Ascending aorta (tissue), 2 donors: ENCODE measurements at regions not wholly inside any gene's neighbourhood (a gene's known extent, or its start where the extent isn't known, plus 50 kb on each side); places are given as distances from the start of the nearest gene placed in this dataset.

Experiments
- DNase-seq, 2 donors: peaks; one replicate each; pipeline ENCODE4 v3.0.0-alpha.2; 2019; ENCODE audit warnings: low spot score in 2 of 2
- H3K27ac ChIP-seq, 2 donors: fragments of 200-600 bp; sonication (generic); one replicate each; pipeline ENCODE4 v1.5.1; 2016 to 2017; ENCODE audit warnings: mild to moderate bottlenecking in 1 of 2
- H3K27me3 ChIP-seq: fragments of 200-600 bp; sonication (generic); one replicate; pipeline ENCODE4 v1.5.1; 2017
- H3K36me3 ChIP-seq, 2 donors: fragments of 200-600 bp; sonication (generic); one replicate each; pipeline ENCODE4 v1.5.1; 2016
- H3K4me1 ChIP-seq, 2 donors: fragments of 200-600 bp; sonication (generic); one replicate each; pipeline ENCODE4 v1.5.1; 2016 to 2017; ENCODE audit warnings: mild to moderate bottlenecking in 1 of 2
- H3K4me3 ChIP-seq, 2 donors: fragments of 200-600 bp; sonication (generic); one replicate each; pipeline ENCODE4 v1.5.1; 2016 to 2017; ENCODE audit warnings: mild to moderate bottlenecking in 1 of 2
- H3K9me3 ChIP-seq, 2 donors: fragments of 200-600 bp; sonication (generic); one replicate each; pipeline ENCODE4 v1.5.1; 2016
- intact Hi-C: fragments of 100-400 bp; cut with DNase I; formaldehyde crosslinking; loops from one replicate; pipeline ENCODE4 v1.15.1; 2023
- TF ChIP-seq, protein P1 (sequence below), 3 experiments: fragments of 200-600 bp in 2 of 3; fragments of 450-650 bp in 1 of 3; sonication (generic) in 2 of 3; IDR thresholded peaks; one replicate each; pipeline ENCODE4 v1.5.1; 2016 to 2019; ENCODE audit warnings: antibody characterized with exemption in 3 of 3, mild to moderate bottlenecking in 1 of 3, moderate library complexity in 1 of 3

DNA sequence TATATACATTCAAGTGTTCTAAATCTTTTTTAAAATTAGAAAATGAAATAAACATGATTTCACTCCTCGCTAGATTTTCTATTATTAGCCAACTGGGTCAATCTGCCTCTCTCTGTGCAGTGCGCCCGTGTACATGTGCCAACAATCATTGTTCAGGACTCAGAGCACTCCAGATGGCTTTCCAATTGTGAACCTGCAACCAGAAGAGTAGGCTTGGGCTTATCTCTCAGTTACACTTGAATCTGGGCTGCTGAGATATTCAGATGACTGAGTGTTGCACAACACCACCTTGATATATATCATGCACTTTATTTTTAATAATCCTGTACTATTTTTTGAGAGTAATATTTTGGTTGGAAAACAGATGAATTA, 184.0 kb upstream of the FSTL5 start:
- no peak for DNase-seq
- H3K27ac ChIP-seq = no peak overlapping the region
- intact Hi-C loops = no loop called here
- no peak overlapping the region for H3K4me3 ChIP-seq
- no peaks in the 10 kb centered on the region for H3K4me1 ChIP-seq
- TF ChIP-seq, protein P1, sequence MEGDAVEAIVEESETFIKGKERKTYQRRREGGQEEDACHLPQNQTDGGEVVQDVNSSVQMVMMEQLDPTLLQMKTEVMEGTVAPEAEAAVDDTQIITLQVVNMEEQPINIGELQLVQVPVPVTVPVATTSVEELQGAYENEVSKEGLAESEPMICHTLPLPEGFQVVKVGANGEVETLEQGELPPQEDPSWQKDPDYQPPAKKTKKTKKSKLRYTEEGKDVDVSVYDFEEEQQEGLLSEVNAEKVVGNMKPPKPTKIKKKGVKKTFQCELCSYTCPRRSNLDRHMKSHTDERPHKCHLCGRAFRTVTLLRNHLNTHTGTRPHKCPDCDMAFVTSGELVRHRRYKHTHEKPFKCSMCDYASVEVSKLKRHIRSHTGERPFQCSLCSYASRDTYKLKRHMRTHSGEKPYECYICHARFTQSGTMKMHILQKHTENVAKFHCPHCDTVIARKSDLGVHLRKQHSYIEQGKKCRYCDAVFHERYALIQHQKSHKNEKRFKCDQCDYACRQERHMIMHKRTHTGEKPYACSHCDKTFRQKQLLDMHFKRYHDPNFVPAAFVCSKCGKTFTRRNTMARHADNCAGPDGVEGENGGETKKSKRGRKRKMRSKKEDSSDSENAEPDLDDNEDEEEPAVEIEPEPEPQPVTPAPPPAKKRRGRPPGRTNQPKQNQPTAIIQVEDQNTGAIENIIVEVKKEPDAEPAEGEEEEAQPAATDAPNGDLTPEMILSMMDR (IDR thresholded peaks at IDR 0.05) = no peak
- H3K27me3 ChIP-seq = no peaks in the 10 kb centered on the region
- no peaks in the 10 kb centered on the region for H3K9me3 ChIP-seq
- no peaks in the 10 kb centered on the region for H3K36me3 ChIP-seq

DNA sequence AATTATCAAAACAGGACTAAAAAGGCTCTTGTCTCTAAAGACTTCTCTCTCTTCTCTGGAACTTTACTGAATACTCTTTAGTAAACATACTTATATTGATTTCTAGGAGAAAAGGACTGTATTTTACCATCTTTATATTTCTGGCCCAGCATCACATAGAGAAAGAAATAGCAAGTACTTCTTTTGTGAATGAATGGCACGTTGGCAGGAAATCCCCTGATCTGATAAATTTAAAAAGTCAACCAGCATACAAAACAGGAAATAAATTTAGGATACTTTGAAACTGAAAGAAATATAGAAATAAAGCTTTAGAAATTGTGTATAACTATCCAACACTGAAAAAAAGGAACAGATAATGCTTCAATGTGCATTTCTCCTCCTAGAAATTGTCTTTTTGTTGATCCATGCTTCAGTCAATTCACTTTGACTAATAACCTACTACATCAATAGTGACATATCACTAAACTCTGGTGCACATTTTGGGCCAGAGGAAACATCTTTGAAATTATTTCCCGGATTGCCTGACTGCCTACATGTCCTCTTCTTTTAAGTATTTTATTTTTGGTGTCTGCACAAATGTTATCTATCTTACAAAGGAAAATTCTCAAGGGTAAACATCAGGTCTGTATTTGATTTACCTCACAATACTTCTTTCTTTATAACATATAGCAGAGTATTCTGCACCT, 183.5 kb upstream of the FSTL5 start:
- intact Hi-C loops = no loop called here
- DNase-seq = no peak
- Histone ChIP-seq H3K4me1 (no peaks in the 10 kb centered on the region), H3K4me3 (no peak overlapping the region), H3K27ac (no peak overlapping the region), H3K36me3 (no peaks in the 10 kb centered on the region), H3K9me3 (no peaks in the 10 kb centered on the region), H3K27me3 (no peaks in the 10 kb centered on the region)
- TF ChIP-seq, protein P1 (IDR thresholded peaks at IDR 0.05) = no peak

DNA sequence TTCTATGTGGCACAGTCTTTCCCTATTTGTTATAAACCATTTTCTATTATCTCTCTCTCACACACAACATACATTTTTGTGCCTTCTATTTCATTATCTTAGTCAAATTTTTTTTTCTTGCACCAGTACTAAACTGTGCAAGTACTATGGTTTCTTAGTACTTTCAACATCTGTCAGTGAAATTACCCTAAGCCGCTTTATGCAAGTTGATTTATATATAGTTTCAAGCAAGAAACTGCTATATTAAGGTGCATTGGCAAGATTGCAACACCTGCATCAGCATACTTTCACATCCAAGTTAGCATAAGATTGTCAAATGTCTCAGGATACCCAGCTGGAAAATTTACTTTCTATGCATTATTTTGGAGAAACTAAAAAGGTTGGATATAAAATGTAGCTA, 180.2 kb upstream of the FSTL5 start:
- H3K9me3 ChIP-seq = no peaks in the 10 kb centered on the region
- intact Hi-C loops = no loop called here

GRCh38 chr4:162341533-162341932, 177.7 kb upstream of the FSTL5 start:
- TF ChIP-seq, protein P1 (IDR thresholded peaks at IDR 0.05) = no peak
- intact Hi-C loops = no loop called here
- no peaks in the 10 kb centered on the region for H3K4me1 ChIP-seq
- H3K4me3 ChIP-seq = no peak overlapping the region
- no peak overlapping the region for H3K27ac ChIP-seq
- no peaks in the 10 kb centered on the region for H3K27me3 ChIP-seq
- H3K36me3 ChIP-seq = no peaks in the 10 kb centered on the region
- DNase-seq = no peak
- H3K9me3 ChIP-seq = no peaks in the 10 kb centered on the region

More for the DNA sequence above, 180.2 kb upstream of the FSTL5 start:
- Histone ChIP-seq H3K36me3 (no peaks in the 10 kb centered on the region), H3K4me3 (no peak overlapping the region), H3K27me3 (no peaks in the 10 kb centered on the region), H3K27ac (no peak overlapping the region), H3K4me1 (no peaks in the 10 kb centered on the region)
- DNase-seq = no peak
- TF ChIP-seq, protein P1 (IDR thresholded peaks at IDR 0.05) = no peak

- intact Hi-C loops = no loop called here
- H3K36me3 ChIP-seq = no peaks in the 10 kb centered on the region
- H3K4me1 ChIP-seq = no peaks in the 10 kb centered on the region
- no peak overlapping the region for H3K4me3 ChIP-seq
- TF ChIP-seq, protein P1 (IDR thresholded peaks at IDR 0.05) = no peak
- no peaks in the 10 kb centered on the region for H3K9me3 ChIP-seq
- no peaks in the 10 kb centered on the region for H3K27me3 ChIP-seq
- H3K27ac ChIP-seq = no peak overlapping the region
- DNase-seq = no peak
These were observed 160.1 kb upstream of the FSTL5 start for GRCh38 chr4:162323919-162324318.

- TF ChIP-seq, protein P1 (IDR thresholded peaks at IDR 0.05) = no peak
- H3K4me1 ChIP-seq = no peaks in the 10 kb centered on the region
- no peaks in the 10 kb centered on the region for H3K9me3 ChIP-seq
- no peaks in the 10 kb centered on the region for H3K27me3 ChIP-seq
- intact Hi-C loops = no loop called here
- no peak for DNase-seq
- no peak overlapping the region for H3K27ac ChIP-seq
- H3K36me3 ChIP-seq = no peaks in the 10 kb centered on the region
- no peak overlapping the region for H3K4me3 ChIP-seq
These were observed 158.3 kb upstream of the FSTL5 start for GRCh38 chr4:162322054-162322453.
